Transverse colon (tissue), 4 donors: ENCODE measurements at regions not wholly inside any gene's neighbourhood (a gene's known extent, or its start where the extent isn't known, plus 50 kb on each side); places are given as distances from the start of the nearest gene placed in this dataset.

Source experiments
- DNase-seq: peaks from one replicate; pipeline ENCODE4 v3.0.0-alpha.2; 2019
- H3K27ac ChIP-seq, 4 donors: fragments of 200-600 bp; sonication (generic); 2 replicates each; pipeline ENCODE4 v1.5.1; 2016 to 2018; ENCODE audit warnings: inconsistent platforms in 4 of 4
- H3K27me3 ChIP-seq: fragments of 200-600 bp; sonication (generic); 2 replicates; pipeline ENCODE4 v1.5.1; 2017; ENCODE audit warnings: inconsistent platforms
- H3K36me3 ChIP-seq, 4 donors: fragments of 200-600 bp; sonication (generic); 2 replicates each; pipeline ENCODE4 v1.5.1; 2017 to 2019; ENCODE audit warnings: inconsistent platforms in 4 of 4
- H3K4me1 ChIP-seq, 4 donors: fragments of 200-600 bp; sonication (generic); 2 replicates each; pipeline ENCODE4 v1.5.1; 2017 to 2020; ENCODE audit warnings: inconsistent platforms in 4 of 4
- H3K4me3 ChIP-seq, 4 donors: fragments of 200-600 bp; sonication (generic); 1 replicate in 1 of 4; 2 replicates in 3 of 4; pipeline versions ENCODE4 v1.5.1 to v1.6.1; 2017 to 2019; ENCODE audit warnings: inconsistent platforms in 4 of 4
- H3K9me3 ChIP-seq, 2 donors: fragments of 200-600 bp; sonication (generic); 2 replicates each; pipeline ENCODE4 v1.5.1; 2017 to 2019; ENCODE audit warnings: inconsistent platforms in 2 of 2
- CTCF ChIP-seq, 5 experiments: fragments of 200-600 bp in 3 of 5; fragments of 450-650 bp in 2 of 5; sonication (generic) in 3 of 5; IDR thresholded peaks; 1 replicate in 2 of 5; 2 replicates in 3 of 5; pipeline ENCODE4 v1.5.1; 2016 to 2017; ENCODE audit warnings: antibody characterized with exemption in 5 of 5, inconsistent platforms in 3 of 5, mild to moderate bottlenecking in 2 of 5, moderate library complexity in 1 of 5
- EP300 ChIP-seq: sonication (generic); formaldehyde crosslinking; IDR thresholded peaks from one replicate; pipeline ENCODE4 v1.6.1; 2017; ENCODE audit warnings: antibody characterized with exemption, low read depth
- POLR2A ChIP-seq: fragments of 450-650 bp; IDR thresholded peaks from one replicate; pipeline ENCODE4 v1.6.1; 2016; ENCODE audit warnings: antibody characterized with exemption, mild to moderate bottlenecking, moderate library complexity
- POLR2AphosphoS5 ChIP-seq, 3 donors: sonication (generic); formaldehyde crosslinking; IDR thresholded peaks; one replicate each; pipeline ENCODE4 v1.6.1; 2016; ENCODE audit warnings: antibody characterized with exemption in 3 of 3
- WGBS, 2 donors: methylation state at CpG; one replicate each; pipeline ENCODE4 v1.1.5; 2018; ENCODE audit warnings: low coverage in 1 of 2; 5-methylcytosine and 5-hydroxymethylcytosine counted together
- in situ Hi-C, 4 donors: fragments of 200-750 bp; cut with MboI; loops; one replicate each; pipeline versions ENCODE4 v1.15.0 to v1.15.1; 2017; ENCODE audit warnings: low sequenced_read_pairs in 3 of 4, low pct_ligation_motif_present in 1 of 4, low pct_unique_long_range_greater_than_20kb in 1 of 4
- intact Hi-C: fragments of 100-400 bp; cut with DNase I; formaldehyde crosslinking; loops from one replicate; pipeline ENCODE4 v1.15.1; 2023; ENCODE audit warnings: low total_unique reads

GRCh38 chr11:110973401-110973980 lies 261.3 kb upstream of the ARHGAP20 start:
- Histone ChIP-seq H3K4me3 (no peak overlapping the region), H3K36me3 (no peaks in the 10 kb centered on the region), H3K27me3 (no peaks in the 10 kb centered on the region), H3K4me1 (no peaks in the 10 kb centered on the region), H3K27ac (no peak overlapping the region), H3K9me3 (peaks cover 0 to 3% of the 10 kb centered on the region in 2 donors)
- intact Hi-C loops = no loop called here
- in situ Hi-C loops = no loop called here
- DNase-seq = no peak
- no peak for TF ChIP-seq POLR2A
- no peak for TF ChIP-seq POLR2AphosphoS5 (IDR thresholded peaks at IDR 0.05)
- TF ChIP-seq CTCF (IDR thresholded peaks at IDR 0.05) = no peak
- no peak for TF ChIP-seq EP300
- 60 to 95% methylated on average over 1 to 2 of the region's 2 CpGs for WGBS, 2 donors

GRCh38 chr11:110972640-110973039 lies 260.4 kb upstream of the ARHGAP20 start:
- TF ChIP-seq CTCF (IDR thresholded peaks at IDR 0.05) = no peak
- no peak for TF ChIP-seq EP300
- no peak for TF ChIP-seq POLR2AphosphoS5 (IDR thresholded peaks at IDR 0.05)
- TF ChIP-seq POLR2A = no peak
- Histone ChIP-seq H3K4me1 (no peaks in the 10 kb centered on the region), H3K27me3 (no peaks in the 10 kb centered on the region), H3K27ac (no peak overlapping the region), H3K4me3 (no peak overlapping the region), H3K36me3 (no peaks in the 10 kb centered on the region), H3K9me3 (no peaks in the 10 kb centered on the region)
- in situ Hi-C loops (no loop called here), intact Hi-C loops (no loop called here)
- no peak for DNase-seq
- 68 to 79% methylated on average over 3 of the region's 3 CpGs for WGBS, 2 donors

- Histone ChIP-seq H3K4me3 (no peak overlapping the region), H3K27ac (no peak overlapping the region), H3K27me3 (no peaks in the 10 kb centered on the region), H3K36me3 (no peaks in the 10 kb centered on the region), H3K4me1 (no peaks in the 10 kb centered on the region), H3K9me3 (no peaks in the 10 kb centered on the region)
- intact Hi-C loops = no loop called here
- TF ChIP-seq POLR2AphosphoS5 (IDR thresholded peaks at IDR 0.05) = no peak
- no peak for TF ChIP-seq CTCF (IDR thresholded peaks at IDR 0.05)
- TF ChIP-seq POLR2A = no peak
- no peak for TF ChIP-seq EP300
- in situ Hi-C loops = no loop called here
- DNase-seq = no peak
- 57 to 83% methylated on average over 1 of the region's 1 CpG for WGBS, 2 donors
These were observed 259.9 kb upstream of the ARHGAP20 start for GRCh38 chr11:110972106-110972505.

GRCh38 chr11:110971140-110971539 lies 258.9 kb upstream of the ARHGAP20 start:
- in situ Hi-C loops (no loop called here), intact Hi-C loops (no loop called here)
- no peak for DNase-seq
- H3K9me3 ChIP-seq = no peaks in the 10 kb centered on the region
- no peaks in the 10 kb centered on the region for H3K27me3 ChIP-seq
- TF ChIP-seq POLR2A (no peak), CTCF (IDR thresholded peaks at IDR 0.05) (no peak), POLR2AphosphoS5 (IDR thresholded peaks at IDR 0.05) (no peak)
- no peaks in the 10 kb centered on the region for H3K36me3 ChIP-seq
- no peaks in the 10 kb centered on the region for H3K4me1 ChIP-seq
- no peak overlapping the region for H3K27ac ChIP-seq
- 50 to 60% methylated on average over 1 of the region's 1 CpG for WGBS, 2 donors
- H3K4me3 ChIP-seq = no peak overlapping the region
